Peyer's patch (tissue), 4 donors: ENCODE measurements at regions not wholly inside any gene's neighbourhood (a gene's known extent, or its start where the extent isn't known, plus 50 kb on each side); places are given as distances from the start of the nearest gene placed in this dataset.

ENCODE experiments used
- POLR2A ChIP-seq, 2 donors: fragments of 450-650 bp; IDR thresholded peaks; one replicate each; pipeline ENCODE4 v1.5.1; 2017; ENCODE audit warnings: antibody characterized with exemption in 2 of 2, mild to moderate bottlenecking in 2 of 2, moderate library complexity in 2 of 2
- TF ChIP-seq, protein P1 (sequence below), 6 experiments: fragments of 450-650 bp in 4 of 6; fragments of 200-600 bp in 2 of 6; sonication (generic) in 1 of 6; IDR thresholded peaks; one replicate each; pipeline ENCODE4 v1.5.1; 2017 to 2019; ENCODE audit warnings: antibody characterized with exemption in 6 of 6, mild to moderate bottlenecking in 3 of 6, moderate library complexity in 1 of 6

DNA sequence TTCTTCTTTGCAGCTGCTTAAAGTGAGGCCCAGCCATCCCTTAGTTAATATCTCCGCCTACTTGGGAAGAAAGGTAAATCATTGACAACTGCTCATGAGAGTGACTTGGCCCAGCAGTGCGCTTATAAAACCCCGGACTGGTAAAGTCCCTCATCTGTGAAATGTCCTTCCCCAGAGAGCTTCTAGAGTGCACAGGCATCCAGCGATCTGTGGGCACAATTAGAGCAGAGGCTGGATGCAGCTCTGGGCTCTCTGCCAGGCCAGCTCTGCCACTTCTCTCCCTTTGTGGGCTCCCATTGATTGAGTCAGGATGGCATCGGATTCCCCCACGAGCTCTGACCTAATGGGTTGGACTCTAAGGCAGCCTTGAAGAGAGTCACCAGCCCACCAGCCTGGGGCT, 219.0 kb upstream of the LINGO1 start:
- TF ChIP-seq, protein P1, sequence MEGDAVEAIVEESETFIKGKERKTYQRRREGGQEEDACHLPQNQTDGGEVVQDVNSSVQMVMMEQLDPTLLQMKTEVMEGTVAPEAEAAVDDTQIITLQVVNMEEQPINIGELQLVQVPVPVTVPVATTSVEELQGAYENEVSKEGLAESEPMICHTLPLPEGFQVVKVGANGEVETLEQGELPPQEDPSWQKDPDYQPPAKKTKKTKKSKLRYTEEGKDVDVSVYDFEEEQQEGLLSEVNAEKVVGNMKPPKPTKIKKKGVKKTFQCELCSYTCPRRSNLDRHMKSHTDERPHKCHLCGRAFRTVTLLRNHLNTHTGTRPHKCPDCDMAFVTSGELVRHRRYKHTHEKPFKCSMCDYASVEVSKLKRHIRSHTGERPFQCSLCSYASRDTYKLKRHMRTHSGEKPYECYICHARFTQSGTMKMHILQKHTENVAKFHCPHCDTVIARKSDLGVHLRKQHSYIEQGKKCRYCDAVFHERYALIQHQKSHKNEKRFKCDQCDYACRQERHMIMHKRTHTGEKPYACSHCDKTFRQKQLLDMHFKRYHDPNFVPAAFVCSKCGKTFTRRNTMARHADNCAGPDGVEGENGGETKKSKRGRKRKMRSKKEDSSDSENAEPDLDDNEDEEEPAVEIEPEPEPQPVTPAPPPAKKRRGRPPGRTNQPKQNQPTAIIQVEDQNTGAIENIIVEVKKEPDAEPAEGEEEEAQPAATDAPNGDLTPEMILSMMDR (IDR thresholded peaks at IDR 0.05) = no peak
- no peak for TF ChIP-seq POLR2A (IDR thresholded peaks at IDR 0.05)
